H54 (cell line): ENCODE measurements at regions not wholly inside any gene's neighbourhood (a gene's known extent, or its start where the extent isn't known, plus 50 kb on each side); places are given as distances from the start of the nearest gene placed in this dataset.

Experiments
- DNase-seq: peaks from one replicate; pipeline ENCODE4 v3.0.0; 2011; ENCODE audit warnings: low spot score, mixed read lengths; ENCODE audit not compliant: insufficient read length
- FAIRE-seq: peaks from 3 replicates; lab custom pipeline; 2011; peaks lifted over from hg19 to GRCh38; lab: Jason Lieb, UNC
- POLR2A ChIP-seq: IDR thresholded peaks from 2 replicates; pipeline ENCODE4 v1.6.1; 2011; ENCODE audit warnings: low read depth, mild to moderate bottlenecking, low read length

DNA sequence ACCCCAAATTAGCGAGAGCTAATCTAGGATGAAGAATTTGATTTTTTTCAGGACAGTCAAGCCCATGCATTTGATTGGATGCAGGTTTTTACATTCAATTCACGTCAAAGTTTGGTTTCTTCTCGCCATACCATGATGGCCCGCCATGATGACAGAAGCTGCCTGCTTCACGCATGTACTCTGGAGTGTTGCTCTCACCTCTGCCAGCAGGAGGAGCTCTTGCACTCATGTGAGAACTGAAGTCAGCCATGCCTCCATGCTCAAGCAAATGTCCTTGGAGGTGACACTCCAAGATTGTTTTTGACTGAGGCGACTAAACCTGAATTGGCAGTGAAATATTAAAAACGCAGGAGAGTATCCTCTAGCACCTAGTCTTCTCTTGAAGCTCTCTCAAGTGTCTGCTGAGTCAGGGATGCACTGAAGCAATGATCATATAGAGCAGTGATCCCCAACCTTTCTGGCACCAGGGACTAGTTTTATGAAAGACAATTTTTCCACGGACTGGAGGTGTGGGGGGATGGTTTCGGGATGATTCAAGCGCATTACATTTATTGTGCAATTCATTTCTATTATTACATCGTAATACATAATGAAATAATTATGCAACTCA, 120.9 kb downstream of the SAMMSON start:
- FAIRE-seq = peak; percentile 96
- no peak for TF ChIP-seq POLR2A

DNA sequence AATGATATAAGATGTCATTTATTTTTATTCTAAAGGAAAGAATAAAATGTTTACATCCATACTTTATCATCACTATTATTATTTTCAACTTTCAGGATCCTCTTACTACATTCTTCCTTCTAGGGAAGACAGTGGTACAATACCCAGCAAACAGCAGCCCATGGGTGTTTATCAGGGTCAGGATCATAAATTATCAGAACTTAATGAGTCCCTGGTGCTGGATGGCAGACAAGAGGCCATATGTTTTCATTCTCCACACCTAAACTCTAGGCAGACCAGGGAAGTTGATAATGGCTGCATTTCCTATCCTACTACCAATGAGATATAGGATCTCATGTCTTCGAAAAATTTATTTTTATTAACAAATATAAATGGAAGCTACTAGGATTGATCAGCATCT, 127.7 kb downstream of the SAMMSON start:
- FAIRE-seq = no peak
- no peak for DNase-seq
- TF ChIP-seq POLR2A = no peak

More for the DNA sequence above, 120.9 kb downstream of the SAMMSON start:
- peak; percentile 47 for DNase-seq

DNA sequence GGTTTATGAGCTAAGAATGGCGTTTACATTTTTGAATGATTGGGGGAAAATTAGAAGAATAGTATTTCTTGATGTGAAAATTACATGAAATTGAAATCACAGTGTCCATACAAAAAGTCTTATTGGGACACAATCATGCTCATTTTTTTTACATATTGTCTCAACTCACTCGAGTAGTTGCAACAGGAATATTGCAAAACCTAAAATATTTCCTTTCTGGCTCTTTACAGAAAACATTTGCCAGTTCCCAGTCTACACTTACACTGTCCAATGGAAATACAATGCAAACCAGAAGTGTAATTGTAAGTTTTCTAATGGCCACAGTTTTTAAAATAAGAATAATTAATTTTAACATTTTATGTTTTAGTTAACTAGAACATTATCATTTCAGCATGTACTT, 137.8 kb downstream of the SAMMSON start:
- DNase-seq (no peak), FAIRE-seq (no peak)
- TF ChIP-seq POLR2A = no peak

DNA sequence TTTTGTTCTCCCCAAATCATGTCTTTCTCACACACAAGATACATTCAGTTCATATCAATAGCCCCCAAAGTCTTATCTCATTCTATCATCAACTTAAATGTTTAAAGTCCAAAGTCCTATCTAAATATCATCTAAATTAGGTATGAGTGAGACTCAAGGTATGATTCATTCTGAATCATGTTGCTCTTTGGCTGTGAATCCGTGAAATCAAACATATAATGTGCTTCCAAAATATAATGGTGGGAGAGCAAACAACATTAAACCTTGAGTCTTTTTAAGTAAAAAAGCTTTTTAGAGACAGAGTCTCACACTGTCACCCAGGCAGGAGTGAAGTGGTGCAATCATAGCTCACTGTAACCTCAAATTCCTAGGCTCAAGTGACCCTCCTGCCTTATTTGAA, 139.1 kb downstream of the SAMMSON start:
- TF ChIP-seq POLR2A = no peak
- no peak for DNase-seq
- no peak for FAIRE-seq
